Natural killer cell (primary cell): ENCODE measurements at regions not wholly inside any gene's neighbourhood (a gene's known extent, or its start where the extent isn't known, plus 50 kb on each side); places are given as distances from the start of the nearest gene placed in this dataset.

Experiments
- ATAC-seq, 3 donors: fragments of 150-1000 bp in 2 of 3; fragments of 200-7000 bp in 1 of 3; cut with Tn5 transposase; 1 replicate in 1 of 3; 2 replicates in 2 of 3; pipeline ENCODE4 v1.10.0; 2021; ENCODE audit warnings: mild to moderate bottlenecking in 2 of 3, moderate library complexity in 2 of 3
- DNase-seq, 2 donors: peaks; one replicate each; pipeline versions ENCODE4 v3.0.0 to v3.0.0-alpha.2; 2013 to 2021; ENCODE audit warnings: mixed read lengths in 1 of 2
- H3K27ac ChIP-seq: one replicate; pipeline ENCODE4 v1.5.1; 2013; ENCODE audit warnings: mild to moderate bottlenecking, low read length
- H3K27me3 ChIP-seq: one replicate; pipeline ENCODE4 v1.6.1; 2013; ENCODE audit warnings: low read length; ENCODE audit not compliant: control insufficient read depth, insufficient read depth
- H3K36me3 ChIP-seq: one replicate; pipeline ENCODE4 v1.6.1; 2013; ENCODE audit warnings: low read length; ENCODE audit not compliant: control insufficient read depth, insufficient read depth
- H3K4me1 ChIP-seq: one replicate; pipeline ENCODE4 v1.6.1; 2013; ENCODE audit warnings: low read length; ENCODE audit not compliant: control insufficient read depth, insufficient read depth
- H3K4me3 ChIP-seq: one replicate; pipeline ENCODE4 v1.5.1; 2013; ENCODE audit warnings: low read length
- H3K9me3 ChIP-seq: one replicate; pipeline ENCODE4 v1.6.1; 2013; ENCODE audit warnings: low read length; ENCODE audit not compliant: control insufficient read depth, insufficient read depth
- H3K27ac Mint-ChIP-seq, 2 donors: one replicate each; pipeline ENCODE4 v1.8.0; 2022; ENCODE audit warnings: mild to moderate bottlenecking in 2 of 2, mixed read lengths in 2 of 2, moderate library complexity in 1 of 2
- H3K27me3 Mint-ChIP-seq, 2 donors: one replicate each; pipeline ENCODE4 v1.8.0; 2022; ENCODE audit warnings: low read depth in 2 of 2, mixed read lengths in 2 of 2
- H3K36me3 Mint-ChIP-seq: one replicate; pipeline ENCODE4 v1.8.0; 2022; ENCODE audit warnings: mixed read lengths
- H3K4me1 Mint-ChIP-seq, 2 donors: one replicate each; pipeline ENCODE4 v1.8.0; 2022; ENCODE audit warnings: mixed read lengths in 2 of 2
- H3K4me3 Mint-ChIP-seq: one replicate; pipeline ENCODE4 v1.8.0; 2022; ENCODE audit warnings: mild to moderate bottlenecking, moderate library complexity, mixed read lengths
- H3K9me3 Mint-ChIP-seq, 2 donors: one replicate each; pipeline ENCODE4 v1.8.0; 2022; ENCODE audit warnings: mixed read lengths in 2 of 2
- CTCF ChIP-seq: fragments of 200-600 bp; IDR thresholded peaks from one replicate; pipeline ENCODE4 v1.8.0; 2022; ENCODE audit warnings: antibody characterized with exemption
- WGBS: methylation state at CpG from one replicate; pipeline ENCODE4 v1.1.7; 2013; ENCODE audit warnings: missing lambda C conversion rate; ENCODE audit not compliant: insufficient coverage; 5-methylcytosine and 5-hydroxymethylcytosine counted together
- intact Hi-C: fragments of 100-400 bp; cut with micrococcal nuclease; formaldehyde crosslinking; loops from one replicate; pipeline ENCODE4 v1.14.2; 2022

- Histone ChIP-seq H3K36me3 (no peaks in the 10 kb centered on the region), H3K9me3 (no peaks in the 10 kb centered on the region), H3K4me1 (no peaks in the 10 kb centered on the region), H3K4me3 (no peak overlapping the region), H3K27ac (no peak overlapping the region), H3K27me3 (no peaks in the 10 kb centered on the region)
- Mint-ChIP-seq H3K4me1 (no peaks in the 10 kb centered on the region), H3K4me3 (no peak overlapping the region), H3K27ac (no peak overlapping the region), H3K36me3 (no peaks in the 10 kb centered on the region), H3K27me3 (no peaks in the 10 kb centered on the region), H3K9me3 (no peaks in the 10 kb centered on the region)
- no peak for TF ChIP-seq CTCF
- no peak for DNase-seq
- intact Hi-C loops, result no loop called here
- 92% methylated on average over 6 of the region's 6 CpGs for WGBS
- ATAC-seq, result peak in 1 of 3 donors; percentile 24
These were observed 340.2 kb downstream of the CMPK2 start for GRCh38 chr2:6525475-6525964.

GRCh38 chr2:6526093-6526824, 339.4 kb downstream of the CMPK2 start:
- Mint-ChIP-seq H3K9me3 (peaks cover 0 to 2% of the 10 kb centered on the region in 2 donors), H3K4me3 (no peak overlapping the region), H3K27ac (no peak overlapping the region), H3K27me3 (no peaks in the 10 kb centered on the region), H3K36me3 (no peaks in the 10 kb centered on the region), H3K4me1 (no peaks in the 10 kb centered on the region)
- Histone ChIP-seq H3K27ac (no peak overlapping the region), H3K9me3 (no peaks in the 10 kb centered on the region), H3K4me3 (no peak overlapping the region), H3K27me3 (no peaks in the 10 kb centered on the region), H3K36me3 (no peaks in the 10 kb centered on the region), H3K4me1 (no peaks in the 10 kb centered on the region)
- ATAC-seq (no peak), DNase-seq (no peak)
- WGBS, result 88% methylated on average over 5 of the region's 6 CpGs
- TF ChIP-seq CTCF, result no peak
- intact Hi-C loops, result no loop called here

- DNase-seq (no peak), ATAC-seq (no peak)
- no peaks in the 10 kb centered on the region for H3K4me1 Mint-ChIP-seq
- TF ChIP-seq CTCF, result no peak
- intact Hi-C loops, result no loop called here
- H3K9me3 Mint-ChIP-seq, result peaks cover 2 to 3% of the 10 kb centered on the region in 2 donors
- Histone ChIP-seq H3K4me1 (no peaks in the 10 kb centered on the region), H3K9me3 (no peaks in the 10 kb centered on the region), H3K27me3 (no peaks in the 10 kb centered on the region), H3K36me3 (no peaks in the 10 kb centered on the region), H3K27ac (no peak overlapping the region), H3K4me3 (no peak overlapping the region)
- H3K36me3 Mint-ChIP-seq, result no peaks in the 10 kb centered on the region
- no peak overlapping the region for H3K4me3 Mint-ChIP-seq
- no peak overlapping the region for H3K27ac Mint-ChIP-seq
- WGBS, result 100% methylated on average over 1 of the region's 2 CpGs
- peaks cover 4 to 9% of the 10 kb centered on the region in 2 donors for H3K27me3 Mint-ChIP-seq
These were observed 334.4 kb downstream of the CMPK2 start for GRCh38 chr2:6531304-6531703.

- 58% methylated on average over 10 of the region's 10 CpGs for WGBS
- ATAC-seq (no peak), DNase-seq (no peak)
- Mint-ChIP-seq H3K9me3 (peaks cover 2 to 3% of the 10 kb centered on the region in 2 donors), H3K4me1 (no peaks in the 10 kb centered on the region), H3K27ac (no peak overlapping the region), H3K27me3 (peaks cover 4 to 9% of the 10 kb centered on the region in 2 donors), H3K4me3 (no peak overlapping the region), H3K36me3 (no peaks in the 10 kb centered on the region)
- no peak overlapping the region for H3K4me3 ChIP-seq
- H3K4me1 ChIP-seq, result no peaks in the 10 kb centered on the region
- intact Hi-C loops, result no loop called here
- TF ChIP-seq CTCF, result no peak
- H3K36me3 ChIP-seq, result no peaks in the 10 kb centered on the region
- no peak overlapping the region for H3K27ac ChIP-seq
- no peaks in the 10 kb centered on the region for H3K27me3 ChIP-seq
- H3K9me3 ChIP-seq, result no peaks in the 10 kb centered on the region
These were observed 330.1 kb downstream of the CMPK2 start for GRCh38 chr2:6535572-6535971.
